ENCODE measurements at regions not wholly inside any gene's neighbourhood (a gene's known extent, or its start where the extent isn't known, plus 50 kb on each side); places are given as distances from the start of the nearest gene placed in this dataset.

DNA sequence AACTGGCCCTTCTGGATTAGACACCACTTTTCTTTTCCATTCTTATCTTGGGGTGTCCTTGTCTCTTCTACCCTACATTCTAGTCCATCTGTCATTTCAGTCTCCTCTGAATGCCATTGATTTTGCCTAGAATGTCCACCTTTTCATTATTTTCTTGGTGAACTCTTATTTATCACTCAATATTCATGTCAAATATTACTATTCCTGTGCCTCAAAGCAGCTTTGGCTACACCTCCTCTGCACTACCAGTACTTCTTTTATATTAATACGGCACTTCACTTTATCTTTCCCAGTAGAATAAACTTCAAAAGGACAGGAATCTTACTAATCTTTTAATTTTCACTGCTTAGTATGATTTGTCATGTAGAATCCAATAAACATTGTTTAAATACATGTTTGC, 186.4 kb upstream of the DPYD start:
- in situ Hi-C loops (cut with MboI), result no loop called here
- no peaks in the 10 kb centered on the region for H3K9me3 ChIP-seq (ENCODE audit: low read depth)
- no peaks in the 10 kb centered on the region for H3K36me3 ChIP-seq (ENCODE audit: low read depth)
- peaks cover 42% of the 10 kb centered on the region for H3K4me1 ChIP-seq (ENCODE audit: insufficient read depth)
- H3K4me3 ChIP-seq, result no peak overlapping the region
- TF ChIP-seq EZH2phosphoT487 (IDR thresholded peaks at IDR 0.05; ENCODE audit: insufficient read depth, low read depth) (no peak), EZH2 (IDR thresholded peaks at IDR 0.05; ENCODE audit: insufficient read depth, poor library complexity, severe bottlenecking) (no peak)
- no peak overlapping the region for H2AFZ ChIP-seq
- DNase-seq, result no peak
- H3K4me2 ChIP-seq (ENCODE audit: unreplicated experiment), result no peak overlapping the region
- no peaks in the 10 kb centered on the region for H3K27me3 ChIP-seq (replicated peaks; ENCODE audit: insufficient read depth)
- no peaks in the 10 kb centered on the region for H4K20me1 ChIP-seq (ENCODE audit: insufficient read depth)
- no peaks in the 10 kb centered on the region for H3K9me2 ChIP-seq (ENCODE audit: insufficient read depth)
- no peak overlapping the region for H3K9ac ChIP-seq
- no peak overlapping the region for H3K27ac ChIP-seq
- H3K79me2 ChIP-seq (ENCODE audit: insufficient read depth), result no peaks in the 10 kb centered on the region
- peaks cover 28% of the 10 kb centered on the region for H3F3A ChIP-seq (ENCODE audit: insufficient read depth)
- WGBS, 2 experiments (ENCODE audit: low coverage in 1 of 2, low lambda C conversion rate in 2 of 2, missing lambda C conversion rate in 2 of 2), result 53 to 61% methylated on average over 1 of the region's 1 CpG

DNA sequence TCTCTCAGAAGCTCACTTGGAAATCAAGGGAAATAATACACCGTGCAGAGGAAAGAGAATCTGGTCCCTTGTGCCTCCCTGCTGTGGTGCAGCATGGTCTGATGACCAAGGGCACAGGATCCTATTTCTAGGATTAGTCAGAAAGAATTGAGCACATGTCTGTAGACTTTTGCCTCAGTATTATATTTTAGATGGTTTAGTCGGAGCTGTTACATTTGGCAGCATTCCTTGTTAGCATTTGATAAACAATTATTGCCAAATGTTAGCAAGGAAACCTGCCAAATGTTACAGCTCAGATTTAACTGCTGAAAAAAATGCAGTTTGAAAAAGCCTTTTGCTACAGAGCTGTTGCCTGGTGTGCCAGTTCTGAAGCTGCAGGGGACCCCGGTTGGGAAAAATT, 183.5 kb upstream of the DPYD start:
- TF ChIP-seq EZH2 (IDR thresholded peaks at IDR 0.05; ENCODE audit: insufficient read depth, poor library complexity, severe bottlenecking), result no peak
- no peak for TF ChIP-seq EZH2phosphoT487 (IDR thresholded peaks at IDR 0.05; ENCODE audit: insufficient read depth, low read depth)
- 1 to 4% methylated on average over 3 of the region's 3 CpGs for WGBS, 2 experiments (ENCODE audit: low coverage in 1 of 2, low lambda C conversion rate in 2 of 2, missing lambda C conversion rate in 2 of 2)
- Histone ChIP-seq H3K4me2 (ENCODE audit: unreplicated experiment) (peak overlapping the region; percentile 70), H2AFZ (peak overlapping the region; percentile 22; the same call in 1 of the 2 replicates), H3K36me3 (ENCODE audit: low read depth) (no peaks in the 10 kb centered on the region), H3K79me2 (ENCODE audit: insufficient read depth) (no peaks in the 10 kb centered on the region), H4K20me1 (ENCODE audit: insufficient read depth) (no peaks in the 10 kb centered on the region), H3K4me3 (peak overlapping the region; percentile 20; the same call in 1 of the 2 replicates), H3K9ac (no peak overlapping the region), H3K27ac (peak overlapping the region; percentile 47), H3K4me1 (ENCODE audit: insufficient read depth) (peaks cover 38% of the 10 kb centered on the region), H3K9me2 (ENCODE audit: insufficient read depth) (no peaks in the 10 kb centered on the region), H3K27me3 (replicated peaks; ENCODE audit: insufficient read depth) (no peaks in the 10 kb centered on the region), H3F3A (ENCODE audit: insufficient read depth) (peaks cover 35% of the 10 kb centered on the region), H3K9me3 (ENCODE audit: low read depth) (no peaks in the 10 kb centered on the region)
- DNase-seq, result peak; percentile 91
- in situ Hi-C loops (cut with MboI), result no loop called here

DNA sequence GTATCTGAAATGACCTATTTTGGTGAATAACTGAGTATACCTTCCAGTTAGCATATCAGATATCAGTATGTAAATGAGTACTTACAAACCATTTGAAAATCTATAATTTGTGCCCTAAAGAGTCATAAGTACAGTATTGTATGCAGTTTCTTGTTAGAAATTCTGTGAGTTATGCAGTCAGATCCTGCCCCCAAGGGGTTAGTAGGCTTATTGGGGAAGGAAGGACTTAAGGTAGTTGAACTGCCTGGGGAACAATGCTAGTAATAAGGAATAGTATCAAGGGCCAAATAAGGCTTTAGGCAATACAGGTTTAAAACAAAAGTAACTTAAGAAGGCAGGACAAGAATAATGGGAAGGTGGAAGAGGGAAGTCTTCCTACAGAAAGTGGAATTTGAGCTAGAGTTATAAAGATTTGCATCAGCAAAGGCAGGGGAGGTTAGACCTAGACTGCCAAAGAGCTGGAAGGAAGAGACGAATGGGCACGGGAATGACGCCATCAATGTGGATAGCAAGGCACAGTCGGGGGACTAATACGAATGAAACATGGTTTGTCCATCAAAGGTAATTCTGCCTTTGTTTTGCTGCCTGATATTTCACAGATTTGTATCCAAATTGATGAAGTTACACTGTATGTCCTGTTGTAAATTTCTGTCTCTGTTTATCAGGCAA, 182.9 kb upstream of the DPYD start:
- TF ChIP-seq EZH2phosphoT487 (IDR thresholded peaks at IDR 0.05; ENCODE audit: insufficient read depth, low read depth), result no peak
- TF ChIP-seq EZH2 (IDR thresholded peaks at IDR 0.05; ENCODE audit: insufficient read depth, poor library complexity, severe bottlenecking), result no peak
- 6 to 8% methylated on average over 5 of the region's 5 CpGs for WGBS, 2 experiments (ENCODE audit: low coverage in 1 of 2, low lambda C conversion rate in 2 of 2, missing lambda C conversion rate in 2 of 2)
- Histone ChIP-seq H3K9me3 (ENCODE audit: low read depth) (no peaks in the 10 kb centered on the region), H3F3A (ENCODE audit: insufficient read depth) (peaks cover 35% of the 10 kb centered on the region), H3K36me3 (ENCODE audit: low read depth) (no peaks in the 10 kb centered on the region), H3K9me2 (ENCODE audit: insufficient read depth) (no peaks in the 10 kb centered on the region), H3K27me3 (replicated peaks; ENCODE audit: insufficient read depth) (no peaks in the 10 kb centered on the region), H3K4me3 (peak overlapping the region; percentile 20; the same call in 1 of the 2 replicates), H3K27ac (peak overlapping the region; percentile 47), H4K20me1 (ENCODE audit: insufficient read depth) (no peaks in the 10 kb centered on the region), H3K4me2 (ENCODE audit: unreplicated experiment) (peak overlapping the region; percentile 70), H3K9ac (no peak overlapping the region), H2AFZ (peak overlapping the region; percentile 22; the same call in 1 of the 2 replicates), H3K79me2 (ENCODE audit: insufficient read depth) (no peaks in the 10 kb centered on the region), H3K4me1 (ENCODE audit: insufficient read depth) (peaks cover 41% of the 10 kb centered on the region)
- in situ Hi-C loops (cut with MboI), result no loop called here
- peak; percentile 46 for DNase-seq

DNA sequence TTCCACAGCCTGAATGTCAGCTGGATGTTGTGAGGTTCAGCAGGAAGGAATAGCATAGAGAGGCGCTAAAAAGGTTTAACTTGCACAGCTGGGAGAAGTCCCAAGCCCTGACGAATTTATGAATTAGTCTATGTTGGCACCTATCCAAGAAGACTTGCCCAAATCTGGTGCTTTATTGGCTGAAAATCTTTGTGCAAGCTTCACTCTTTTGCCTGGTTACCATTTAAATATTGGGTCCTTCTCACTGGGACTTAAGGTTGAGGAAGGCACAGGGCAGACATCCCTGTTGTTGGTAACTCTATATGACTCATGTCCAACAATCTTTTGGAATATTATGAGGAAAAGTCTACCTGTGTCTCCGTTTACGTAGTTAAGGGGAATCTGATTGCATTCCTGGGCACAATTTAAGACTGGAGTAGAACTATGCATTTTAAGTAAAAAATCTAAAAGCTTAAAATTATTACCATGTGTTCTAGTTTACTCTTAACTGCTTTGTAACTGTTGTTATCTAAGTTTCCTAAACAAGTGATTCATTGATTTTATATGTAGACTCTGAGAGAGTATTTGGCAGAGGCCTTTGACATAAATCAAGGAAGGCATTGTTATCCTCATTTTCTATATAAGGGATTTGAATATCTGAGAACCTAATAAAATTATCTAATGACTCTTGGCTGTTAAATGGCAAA, 181.7 kb upstream of the DPYD start:
- Histone ChIP-seq H3K4me1 (ENCODE audit: insufficient read depth) (peaks cover 41% of the 10 kb centered on the region), H3K9me3 (ENCODE audit: low read depth) (no peaks in the 10 kb centered on the region), H4K20me1 (ENCODE audit: insufficient read depth) (no peaks in the 10 kb centered on the region), H3K9ac (no peak overlapping the region), H3K27me3 (replicated peaks; ENCODE audit: insufficient read depth) (no peaks in the 10 kb centered on the region), H3K27ac (peak overlapping the region; percentile 35), H3K36me3 (ENCODE audit: low read depth) (no peaks in the 10 kb centered on the region), H2AFZ (no peak overlapping the region), H3K4me2 (ENCODE audit: unreplicated experiment) (no peak overlapping the region), H3F3A (ENCODE audit: insufficient read depth) (peaks cover 35% of the 10 kb centered on the region), H3K9me2 (ENCODE audit: insufficient read depth) (no peaks in the 10 kb centered on the region), H3K4me3 (no peak overlapping the region), H3K79me2 (ENCODE audit: insufficient read depth) (no peaks in the 10 kb centered on the region)
- peak; percentile 71 for DNase-seq
- 61 to 62% methylated on average over 4 of the region's 4 CpGs for WGBS, 2 experiments (ENCODE audit: low coverage in 1 of 2, low lambda C conversion rate in 2 of 2, missing lambda C conversion rate in 2 of 2)
- TF ChIP-seq EZH2 (IDR thresholded peaks at IDR 0.05; ENCODE audit: insufficient read depth, poor library complexity, severe bottlenecking), result no peak
- TF ChIP-seq EZH2phosphoT487 (IDR thresholded peaks at IDR 0.05; ENCODE audit: insufficient read depth, low read depth), result no peak
- in situ Hi-C loops (cut with MboI), result no loop called here
